ENCODE measurements at regions not wholly inside any gene's neighbourhood (a gene's known extent, or its start where the extent isn't known, plus 50 kb on each side); places are given as distances from the start of the nearest gene placed in this dataset.
"Not testable (repeated sequence)": the region's sequence is repeated elsewhere in the genome, so short reads cannot be mapped to it uniquely, and the experiment has no call there.

DNA sequence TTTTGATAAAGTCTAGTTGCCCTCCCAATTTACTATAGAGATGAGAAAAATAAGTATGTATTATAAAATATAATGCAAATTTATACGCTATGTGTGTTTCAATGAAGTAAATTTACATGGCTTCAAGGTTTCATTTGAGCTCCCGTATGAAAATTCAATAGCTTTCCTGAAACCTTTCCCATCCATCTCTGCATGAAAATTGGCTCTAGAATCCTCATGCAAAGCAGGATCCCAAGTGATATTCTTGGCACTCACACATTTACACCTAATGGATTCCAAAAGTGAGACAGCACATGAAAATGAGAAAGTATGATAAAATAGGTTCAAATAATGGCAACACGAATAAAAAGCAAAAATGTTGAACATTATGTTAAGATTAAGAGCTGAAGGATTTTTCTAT is 1595.8 kb upstream of the SEL1L start:
- no peak for DNase-seq

GRCh38 chr14:83133981-83134645 is 1600.5 kb upstream of the SEL1L start:
- DNase-seq, result no peak

DNA sequence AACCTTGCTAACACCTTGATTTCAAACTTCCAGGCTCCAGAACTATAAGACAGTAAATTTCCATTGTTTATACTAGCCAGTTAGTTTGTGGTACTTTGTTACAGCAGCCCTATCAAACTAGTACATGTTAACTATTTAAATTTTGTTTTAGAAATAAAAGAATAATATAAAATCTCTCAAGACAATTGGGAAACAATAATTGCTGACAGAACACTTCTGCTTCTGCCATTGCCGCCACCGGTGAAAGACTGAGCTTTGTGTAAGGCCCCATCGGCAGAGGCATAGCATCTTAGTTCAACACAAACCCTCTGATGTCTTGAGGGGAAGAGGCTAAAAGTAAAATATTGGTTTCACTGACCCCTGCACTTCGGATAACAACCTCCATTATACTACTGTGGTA is 1607.1 kb upstream of the SEL1L start:
- DNase-seq, result no peak

DNA sequence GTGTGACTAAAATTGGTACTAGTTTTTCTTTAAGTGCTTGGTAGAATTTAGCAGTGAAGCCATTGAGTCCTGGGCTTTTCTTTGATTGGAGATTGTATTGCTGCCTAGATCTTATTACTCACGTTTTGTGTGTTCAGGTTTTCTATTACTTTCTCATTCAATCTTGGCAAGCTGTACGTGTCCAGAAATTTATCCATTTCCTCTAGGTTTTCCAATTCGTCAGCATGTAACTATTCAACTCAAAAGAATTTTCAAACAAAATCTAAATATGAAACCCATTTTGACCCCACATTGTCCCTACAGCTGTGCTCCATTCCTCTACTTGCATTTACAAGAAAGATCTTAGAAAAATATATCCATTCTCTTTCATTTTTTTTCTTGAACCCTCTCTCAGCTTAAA is 1613.4 kb upstream of the SEL1L start:
- DNase-seq, result no peak

- DNase-seq, result no peak
Observed at GRCh38 chr14:83151571-83151970, 1617.9 kb upstream of the SEL1L start.

- DNase-seq, result no peak
Observed at GRCh38 chr14:83153081-83153480, 1619.4 kb upstream of the SEL1L start.

GRCh38 chr14:83162361-83162929 is 1628.8 kb upstream of the SEL1L start:
- DNase-seq, result no peak

DNA sequence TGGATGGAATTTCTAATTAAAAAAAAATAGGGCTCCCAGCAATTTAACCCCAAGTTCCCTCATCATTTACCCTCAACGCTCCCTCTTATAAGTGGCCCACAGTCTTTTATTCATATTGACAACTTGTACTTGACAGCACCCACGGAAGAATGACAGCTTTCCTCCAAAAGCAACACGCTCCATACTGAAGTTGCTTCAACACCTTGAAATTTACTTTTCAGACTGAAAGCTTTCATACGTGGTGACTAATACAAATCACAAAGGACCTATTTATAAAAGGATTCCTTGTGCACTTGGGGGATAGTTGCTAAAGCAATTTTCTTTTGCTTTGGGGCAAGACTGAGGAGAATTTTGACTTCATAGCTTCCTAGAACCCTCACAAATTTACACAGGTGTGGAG is 1629.4 kb upstream of the SEL1L start:
- DNase-seq, result no peak

- DNase-seq, result no peak
Observed at GRCh38 chr14:83164016-83164415, 1630.4 kb upstream of the SEL1L start.

GRCh38 chr14:83164591-83164990 is 1630.9 kb upstream of the SEL1L start:
- DNase-seq, result no peak

DNA sequence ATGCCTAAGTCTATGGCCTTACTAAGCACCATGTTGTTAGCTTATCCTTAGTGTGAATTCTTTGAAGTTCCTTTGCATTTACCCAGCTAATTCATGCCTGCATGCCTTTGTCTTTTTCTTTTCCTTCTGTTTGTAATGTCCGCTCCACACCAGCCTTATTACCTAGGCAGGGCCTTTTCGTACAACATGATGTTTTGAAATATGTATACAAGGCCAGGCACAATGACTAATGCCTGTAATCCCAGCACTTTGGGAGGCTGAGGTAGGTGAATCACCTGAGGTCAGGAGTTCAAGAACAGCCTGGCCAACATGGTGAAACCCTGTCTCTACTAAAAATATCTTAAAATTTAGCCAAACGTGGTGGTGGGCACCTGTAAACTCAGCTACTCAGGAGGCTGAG is 1636.5 kb upstream of the SEL1L start:
- DNase-seq, result no peak

DNA sequence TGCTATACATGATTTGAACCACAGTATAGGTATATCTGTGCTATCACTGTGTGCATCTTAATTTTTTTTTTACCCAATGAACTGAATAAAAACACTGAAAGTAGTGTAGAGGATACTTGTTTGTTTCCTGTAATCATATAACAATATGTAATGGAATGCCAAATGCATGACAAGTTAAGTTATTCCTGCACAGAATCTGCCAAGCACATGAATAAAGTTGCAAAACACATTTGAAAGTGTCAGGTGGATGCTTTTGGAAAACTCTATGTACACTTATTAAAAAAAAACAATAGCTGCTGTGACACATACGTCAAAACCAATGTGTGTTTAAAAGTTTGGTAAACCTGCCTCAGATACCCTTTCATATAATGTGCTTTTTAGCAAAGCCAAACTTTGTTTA is 1638.1 kb upstream of the SEL1L start:
- DNase-seq, result no peak

GRCh38 chr14:83172363-83172762 is 1638.7 kb upstream of the SEL1L start:
- no peak for DNase-seq

DNA sequence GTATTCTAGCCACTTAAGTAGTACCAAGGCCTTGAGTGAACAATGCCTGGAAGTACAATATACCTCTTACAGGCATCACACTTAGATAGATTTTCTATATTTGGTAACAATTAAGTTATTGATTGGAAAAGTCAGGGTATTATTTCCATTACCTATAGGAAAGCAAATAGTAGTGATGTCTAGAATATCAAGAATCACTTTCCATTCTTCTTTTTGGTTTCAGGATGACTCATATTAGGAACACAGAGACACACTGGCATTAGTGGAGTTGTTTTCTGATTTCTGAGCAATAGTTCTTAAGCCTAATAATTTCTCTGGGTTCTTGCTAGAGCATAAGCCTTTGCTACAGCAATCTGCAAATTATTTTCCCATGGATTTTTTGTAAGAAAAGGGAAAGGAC is 1640.0 kb upstream of the SEL1L start:
- no peak for DNase-seq

DNA sequence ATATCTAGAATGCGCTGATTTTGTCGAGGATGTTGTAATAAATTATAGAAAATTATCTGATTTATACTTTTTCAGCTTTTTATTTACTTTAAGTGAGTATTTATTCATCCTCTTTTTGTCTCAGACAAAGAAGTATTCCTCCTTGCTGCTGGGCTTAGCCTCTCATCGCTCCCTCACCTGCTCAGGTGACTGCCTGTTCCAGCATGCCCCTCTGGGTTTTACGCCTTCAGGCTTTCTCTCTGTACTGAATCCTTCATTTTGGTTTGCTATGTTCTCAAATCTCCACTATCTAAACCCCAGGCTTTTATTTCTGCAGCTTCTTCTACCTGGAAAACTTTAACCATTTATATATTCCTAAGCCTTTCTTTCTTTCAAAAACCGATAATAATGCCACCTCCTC is 1650.9 kb upstream of the SEL1L start:
- no peak for DNase-seq

- DNase-seq, result not testable (repeated sequence)
Observed at GRCh38 chr14:83188311-83188710, 1654.7 kb upstream of the SEL1L start.

GRCh38 chr14:83196236-83196635 is 1662.6 kb upstream of the SEL1L start:
- no peak for DNase-seq

DNA sequence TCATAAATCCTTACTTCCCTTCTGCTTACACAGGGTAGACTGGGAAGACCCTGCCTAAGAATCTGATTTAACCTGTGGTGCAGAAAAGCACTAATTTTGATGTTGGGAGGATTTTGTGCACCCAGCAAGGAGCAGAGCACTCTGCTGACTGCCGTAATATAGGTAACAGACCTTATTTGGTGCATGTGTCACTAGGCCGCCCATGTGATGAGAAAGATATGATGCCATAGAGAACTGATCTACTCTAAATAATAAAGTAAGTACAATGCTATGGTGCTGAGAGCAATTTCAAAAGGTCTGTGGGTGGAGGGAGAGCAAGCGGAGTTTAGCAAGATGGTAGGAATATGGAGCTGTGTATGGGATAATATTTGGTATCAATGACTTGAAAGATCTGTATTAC is 1663.6 kb upstream of the SEL1L start:
- no peak for DNase-seq

GRCh38 chr14:83207550-83207949 is 1673.9 kb upstream of the SEL1L start:
- no peak for DNase-seq

- no peak for DNase-seq
Observed at GRCh38 chr14:83208341-83208740, 1674.7 kb upstream of the SEL1L start.

GRCh38 chr14:83217492-83217891 is 1683.8 kb upstream of the SEL1L start:
- no peak for DNase-seq

GRCh38 chr14:83247924-83248639 is 1714.4 kb upstream of the SEL1L start:
- DNase-seq, result no peak

GRCh38 chr14:83251402-83251801 is 1717.7 kb upstream of the SEL1L start:
- DNase-seq, result no peak

DNA sequence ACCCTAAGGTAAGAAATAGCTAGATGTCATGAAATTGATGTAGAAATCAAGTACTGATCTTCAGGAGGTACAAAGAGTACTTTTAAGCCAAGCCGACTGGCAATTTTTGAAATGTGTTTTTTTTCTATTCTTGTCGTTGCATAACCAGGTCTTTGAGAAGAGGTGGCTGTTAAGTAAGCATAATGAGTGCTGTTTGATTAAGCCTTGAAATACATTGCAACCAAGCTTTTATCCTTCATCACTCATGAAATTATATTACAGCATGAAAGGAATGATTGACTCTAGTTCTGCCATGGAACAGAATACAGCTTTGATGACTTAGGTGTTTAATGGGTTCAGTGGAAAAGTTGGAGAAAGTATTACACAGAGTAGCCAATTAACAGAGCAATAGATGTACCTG is 1720.2 kb upstream of the SEL1L start:
- DNase-seq, result no peak
